ENCODE measurements at regions not wholly inside any gene's neighbourhood (a gene's known extent, or its start where the extent isn't known, plus 50 kb on each side); places are given as distances from the start of the nearest gene placed in this dataset.

- no peak overlapping the region for H3K27ac ChIP-seq
- DNase-seq: no peak
- TF ChIP-seq, protein P1, sequence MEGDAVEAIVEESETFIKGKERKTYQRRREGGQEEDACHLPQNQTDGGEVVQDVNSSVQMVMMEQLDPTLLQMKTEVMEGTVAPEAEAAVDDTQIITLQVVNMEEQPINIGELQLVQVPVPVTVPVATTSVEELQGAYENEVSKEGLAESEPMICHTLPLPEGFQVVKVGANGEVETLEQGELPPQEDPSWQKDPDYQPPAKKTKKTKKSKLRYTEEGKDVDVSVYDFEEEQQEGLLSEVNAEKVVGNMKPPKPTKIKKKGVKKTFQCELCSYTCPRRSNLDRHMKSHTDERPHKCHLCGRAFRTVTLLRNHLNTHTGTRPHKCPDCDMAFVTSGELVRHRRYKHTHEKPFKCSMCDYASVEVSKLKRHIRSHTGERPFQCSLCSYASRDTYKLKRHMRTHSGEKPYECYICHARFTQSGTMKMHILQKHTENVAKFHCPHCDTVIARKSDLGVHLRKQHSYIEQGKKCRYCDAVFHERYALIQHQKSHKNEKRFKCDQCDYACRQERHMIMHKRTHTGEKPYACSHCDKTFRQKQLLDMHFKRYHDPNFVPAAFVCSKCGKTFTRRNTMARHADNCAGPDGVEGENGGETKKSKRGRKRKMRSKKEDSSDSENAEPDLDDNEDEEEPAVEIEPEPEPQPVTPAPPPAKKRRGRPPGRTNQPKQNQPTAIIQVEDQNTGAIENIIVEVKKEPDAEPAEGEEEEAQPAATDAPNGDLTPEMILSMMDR (IDR thresholded peaks at IDR 0.05): no peak
- TF ChIP-seq POLR2A (IDR thresholded peaks at IDR 0.05): no peak
- no peaks in the 10 kb centered on the region for H3K9me3 ChIP-seq
- H3K27me3 ChIP-seq: no peaks in the 10 kb centered on the region
- H3K36me3 ChIP-seq: no peaks in the 10 kb centered on the region
- H3K4me1 ChIP-seq: no peaks in the 10 kb centered on the region
- no peak overlapping the region for H3K4me3 ChIP-seq
These were observed 72.8 kb upstream of the POU3F3 start for GRCh38 chr2:104781151-104781550.

- Histone ChIP-seq H3K4me1 (no peaks in the 10 kb centered on the region), H3K27ac (no peak overlapping the region), H3K9me3 (no peaks in the 10 kb centered on the region), H3K4me3 (no peak overlapping the region), H3K36me3 (no peaks in the 10 kb centered on the region), H3K27me3 (no peaks in the 10 kb centered on the region)
- DNase-seq: no peak
- TF ChIP-seq, protein P1 (IDR thresholded peaks at IDR 0.05): no peak
- TF ChIP-seq POLR2A (IDR thresholded peaks at IDR 0.05): no peak
These were observed 69.7 kb upstream of the POU3F3 start for GRCh38 chr2:104784264-104784663.

DNA sequence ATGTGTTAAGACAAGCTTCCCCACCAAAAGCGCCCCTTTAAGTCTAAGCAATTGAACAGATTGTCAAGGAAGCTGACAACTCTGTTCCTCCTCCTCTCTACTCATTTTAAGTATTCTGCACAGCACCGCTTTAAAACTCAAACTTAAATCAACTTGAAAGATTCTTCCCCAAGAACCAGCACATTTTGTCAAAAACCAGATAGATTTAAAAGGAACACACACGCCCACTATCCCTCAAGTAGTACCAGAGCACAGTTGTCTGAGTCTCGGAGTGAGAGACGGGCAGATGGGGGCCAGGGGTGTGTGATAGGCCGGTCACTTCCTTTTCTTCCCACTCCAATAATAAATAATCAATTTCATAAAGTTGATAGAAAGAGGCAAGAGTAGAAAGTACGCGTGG, 67.7 kb upstream of the POU3F3 start:
- no peaks in the 10 kb centered on the region for H3K36me3 ChIP-seq
- no peak overlapping the region for H3K27ac ChIP-seq
- H3K4me1 ChIP-seq: no peaks in the 10 kb centered on the region
- DNase-seq: no peak
- no peaks in the 10 kb centered on the region for H3K9me3 ChIP-seq
- no peaks in the 10 kb centered on the region for H3K27me3 ChIP-seq
- TF ChIP-seq, protein P1 (IDR thresholded peaks at IDR 0.05): no peak
- TF ChIP-seq POLR2A (IDR thresholded peaks at IDR 0.05): no peak
- H3K4me3 ChIP-seq: no peak overlapping the region

GRCh38 chr2:104786821-104787220, 67.1 kb upstream of the POU3F3 start:
- no peak overlapping the region for H3K4me3 ChIP-seq
- no peaks in the 10 kb centered on the region for H3K36me3 ChIP-seq
- no peak overlapping the region for H3K27ac ChIP-seq
- H3K9me3 ChIP-seq: no peaks in the 10 kb centered on the region
- H3K27me3 ChIP-seq: no peaks in the 10 kb centered on the region
- no peaks in the 10 kb centered on the region for H3K4me1 ChIP-seq
- no peak for TF ChIP-seq POLR2A (IDR thresholded peaks at IDR 0.05)
- no peak for DNase-seq

DNA sequence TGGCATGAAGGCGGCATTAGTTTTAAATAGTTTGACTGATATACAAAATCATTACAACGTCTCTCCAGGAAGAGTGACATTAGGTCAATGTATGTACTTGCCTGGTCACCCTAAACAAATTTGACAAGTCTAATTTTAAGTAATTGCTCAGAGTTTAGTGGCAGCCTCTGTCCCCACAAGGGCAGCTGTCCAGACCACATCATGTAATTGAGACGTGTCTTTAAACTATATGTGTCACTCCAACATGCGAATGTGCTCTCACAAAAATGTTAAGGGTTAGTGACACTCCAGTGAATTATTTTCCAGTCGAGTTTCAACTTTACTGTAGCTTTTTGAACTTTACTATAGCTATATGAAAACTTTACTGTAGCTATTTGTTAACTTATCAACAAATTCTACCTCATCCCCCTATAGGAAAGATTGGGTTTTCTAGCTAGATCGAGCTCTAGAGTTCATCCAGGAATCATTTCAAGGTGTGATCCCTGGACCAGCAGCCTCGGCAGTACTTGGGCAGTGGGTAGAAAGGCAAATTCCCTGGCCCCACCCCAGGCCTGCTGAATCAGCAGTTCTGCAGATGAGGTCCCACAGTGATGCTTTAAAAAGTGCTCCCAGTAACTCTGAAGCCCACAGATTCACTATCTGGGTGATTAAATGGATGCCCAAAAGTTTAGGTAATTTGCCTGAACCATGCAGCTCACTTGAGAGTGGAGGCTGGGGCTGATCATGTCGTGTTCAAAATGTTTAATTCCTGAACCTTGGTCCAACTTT, 66.4 kb upstream of the POU3F3 start:
- no peak for DNase-seq
- Histone ChIP-seq H3K4me1 (no peaks in the 10 kb centered on the region), H3K36me3 (no peaks in the 10 kb centered on the region), H3K9me3 (no peaks in the 10 kb centered on the region), H3K4me3 (no peak overlapping the region), H3K27ac (no peak overlapping the region), H3K27me3 (no peaks in the 10 kb centered on the region)
- TF ChIP-seq, protein P1 (IDR thresholded peaks at IDR 0.05): no peak
- no peak for TF ChIP-seq POLR2A (IDR thresholded peaks at IDR 0.05)

- H3K9me3 ChIP-seq: no peaks in the 10 kb centered on the region
- no peak for DNase-seq
- H3K27ac ChIP-seq: no peak overlapping the region
- H3K36me3 ChIP-seq: no peaks in the 10 kb centered on the region
- no peaks in the 10 kb centered on the region for H3K27me3 ChIP-seq
- H3K4me3 ChIP-seq: no peak overlapping the region
- TF ChIP-seq, protein P1 (IDR thresholded peaks at IDR 0.05): no peak
- TF ChIP-seq POLR2A (IDR thresholded peaks at IDR 0.05): no peak
- H3K4me1 ChIP-seq: no peaks in the 10 kb centered on the region
These were observed 65.0 kb upstream of the POU3F3 start for GRCh38 chr2:104788742-104789455.

All from Peyer's patch (tissue), 4 donors.